Stimulated activated memory B cell treated with anti-CD40 and anti-IgM and Interleukin-4, amounts not matched to agents 10 μg/mL and 1 μg/mL and 100 μg/mL, for 72 hours (primary cell): ENCODE measurements at regions not wholly inside any gene's neighbourhood (a gene's known extent, or its start where the extent isn't known, plus 50 kb on each side); places are given as distances from the start of the nearest gene placed in this dataset.
"Not testable (repeated sequence)": the region's sequence is repeated elsewhere in the genome, so short reads cannot be mapped to it uniquely, and the experiment has no call there.

Experiments
- ATAC-seq: fragments of 150-1000 bp; cut with Tn5 transposase; 2 replicates; pipeline ENCODE4 v1.10.0; 2021
- H3K27ac Mint-ChIP-seq: one replicate; pipeline ENCODE4 v1.8.0; 2022; ENCODE audit warnings: mild to moderate bottlenecking, mixed read lengths
- H3K27me3 Mint-ChIP-seq: one replicate; pipeline ENCODE4 v1.8.0; 2022; ENCODE audit warnings: mixed read lengths
- H3K36me3 Mint-ChIP-seq: one replicate; pipeline ENCODE4 v1.8.0; 2022; ENCODE audit warnings: mixed read lengths
- H3K4me1 Mint-ChIP-seq: one replicate; pipeline ENCODE4 v1.8.0; 2022; ENCODE audit warnings: mixed read lengths
- H3K4me3 Mint-ChIP-seq: one replicate; pipeline ENCODE4 v1.8.0; 2022; ENCODE audit warnings: mild to moderate bottlenecking, moderate library complexity, mixed read lengths
- H3K9me3 Mint-ChIP-seq: one replicate; pipeline ENCODE4 v1.8.0; 2022; ENCODE audit warnings: mixed read lengths

- H3K36me3 Mint-ChIP-seq = no peaks in the 10 kb centered on the region
- ATAC-seq = no peak
- H3K27me3 Mint-ChIP-seq = no peaks in the 10 kb centered on the region
- no peaks in the 10 kb centered on the region for H3K4me1 Mint-ChIP-seq
- no peak overlapping the region for H3K27ac Mint-ChIP-seq
- peaks cover 2% of the 10 kb centered on the region for H3K9me3 Mint-ChIP-seq
- H3K4me3 Mint-ChIP-seq = no peak overlapping the region
Observed at GRCh38 chr7:136441835-136442234, 426.6 kb upstream of the CHRM2 start.

DNA sequence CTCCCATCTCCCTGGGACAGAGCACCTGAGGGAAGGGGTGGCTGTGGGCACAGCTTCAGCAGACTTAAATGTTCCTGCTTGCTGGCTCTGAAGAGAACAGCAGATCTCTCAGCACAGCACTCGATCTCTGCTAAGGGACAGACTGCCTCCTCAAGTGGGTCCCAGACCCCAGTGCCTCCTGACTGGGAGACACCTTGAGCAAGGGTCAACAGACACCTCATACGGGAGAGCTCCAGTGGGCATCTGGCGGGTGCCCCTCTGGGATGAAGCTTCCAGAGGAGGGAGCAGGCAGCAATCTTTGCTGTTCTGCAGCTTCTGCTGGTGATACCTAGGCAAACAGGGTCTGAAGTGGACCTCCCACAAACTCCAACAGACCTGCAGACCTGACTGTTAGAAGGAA is 436.7 kb upstream of the CHRM2 start:
- ATAC-seq, H3K9me3 Mint-ChIP-seq, H3K27me3 Mint-ChIP-seq, H3K27ac Mint-ChIP-seq, H3K4me3 Mint-ChIP-seq, H3K4me1 Mint-ChIP-seq, H3K36me3 Mint-ChIP-seq: not testable (repeated sequence)

GRCh38 chr7:136424058-136424457 is 444.4 kb upstream of the CHRM2 start:
- Mint-ChIP-seq H3K4me3 (no peak overlapping the region), H3K27ac (no peak overlapping the region), H3K36me3 (no peaks in the 10 kb centered on the region), H3K27me3 (no peaks in the 10 kb centered on the region), H3K9me3 (peaks cover 10% of the 10 kb centered on the region), H3K4me1 (no peaks in the 10 kb centered on the region)
- no peak for ATAC-seq

DNA sequence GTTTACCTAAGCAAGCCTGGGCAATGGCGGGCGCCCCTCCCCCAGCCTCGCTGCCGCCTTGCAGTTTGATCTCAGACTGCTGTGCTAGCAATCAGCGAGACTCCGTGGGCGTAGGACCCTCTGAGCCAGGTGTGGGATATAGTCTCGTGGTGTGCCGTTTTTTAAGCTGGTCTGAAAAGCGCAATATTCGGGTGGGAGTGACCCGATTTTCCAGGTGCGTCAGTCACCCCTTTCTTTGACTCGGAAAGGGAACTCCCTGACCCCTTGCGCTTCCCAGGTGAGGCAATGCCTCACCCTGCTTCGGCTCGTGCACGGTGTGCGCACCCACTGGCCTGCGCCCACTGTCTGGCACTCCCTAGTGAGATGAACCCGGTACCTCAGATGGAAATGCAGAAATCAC is 442.6 kb upstream of the MTPN start:
- H3K36me3 Mint-ChIP-seq, H3K27me3 Mint-ChIP-seq, H3K4me1 Mint-ChIP-seq, ATAC-seq, H3K27ac Mint-ChIP-seq, H3K4me3 Mint-ChIP-seq: not testable (repeated sequence)
- peaks cover 10% of the 10 kb centered on the region for H3K9me3 Mint-ChIP-seq

- Mint-ChIP-seq H3K9me3 (no peaks in the 10 kb centered on the region), H3K27me3 (no peaks in the 10 kb centered on the region), H3K36me3 (no peaks in the 10 kb centered on the region), H3K4me3 (no peak overlapping the region), H3K4me1 (no peaks in the 10 kb centered on the region), H3K27ac (no peak overlapping the region)
- no peak for ATAC-seq
Observed at GRCh38 chr7:136412952-136413351, 435.8 kb upstream of the MTPN start.

- H3K27ac Mint-ChIP-seq = no peak overlapping the region
- no peaks in the 10 kb centered on the region for H3K27me3 Mint-ChIP-seq
- no peak overlapping the region for H3K4me3 Mint-ChIP-seq
- ATAC-seq = peak; percentile 67
- H3K4me1 Mint-ChIP-seq = peaks cover 12% of the 10 kb centered on the region
- H3K36me3 Mint-ChIP-seq = no peaks in the 10 kb centered on the region
- no peaks in the 10 kb centered on the region for H3K9me3 Mint-ChIP-seq
Observed at GRCh38 chr7:136405931-136406777, 429.0 kb upstream of the MTPN start.

GRCh38 chr7:136403591-136403990 is 426.4 kb upstream of the MTPN start:
- Mint-ChIP-seq H3K27ac (no peak overlapping the region), H3K27me3 (no peaks in the 10 kb centered on the region), H3K4me1 (peaks cover 12% of the 10 kb centered on the region), H3K9me3 (no peaks in the 10 kb centered on the region), H3K4me3 (no peak overlapping the region), H3K36me3 (no peaks in the 10 kb centered on the region)
- no peak for ATAC-seq

GRCh38 chr7:136400877-136401276 is 423.7 kb upstream of the MTPN start:
- H3K9me3 Mint-ChIP-seq = peaks cover 1% of the 10 kb centered on the region
- no peaks in the 10 kb centered on the region for H3K27me3 Mint-ChIP-seq
- H3K36me3 Mint-ChIP-seq = no peaks in the 10 kb centered on the region
- peaks cover 5% of the 10 kb centered on the region for H3K4me1 Mint-ChIP-seq
- no peak for ATAC-seq
- no peak overlapping the region for H3K27ac Mint-ChIP-seq
- no peak overlapping the region for H3K4me3 Mint-ChIP-seq

DNA sequence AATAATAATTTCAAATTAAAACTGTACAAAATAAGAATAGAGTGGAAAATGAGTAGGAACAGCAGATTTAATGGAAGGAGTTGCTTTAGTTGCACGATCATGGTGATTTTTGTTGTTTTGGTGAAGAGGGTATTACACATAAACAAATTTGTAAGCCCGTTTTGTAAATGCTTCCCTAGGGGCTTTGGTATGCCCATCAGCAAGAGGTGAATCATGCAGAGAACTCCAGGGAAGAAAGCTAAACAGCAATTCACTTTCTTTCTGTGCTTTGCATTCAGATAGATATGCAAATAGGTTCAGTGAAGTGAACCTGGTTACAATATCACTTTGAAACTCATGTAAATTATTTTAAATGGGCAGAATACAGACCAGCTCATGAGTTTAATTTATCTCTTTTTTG is 422.2 kb upstream of the MTPN start:
- H3K4me3 Mint-ChIP-seq = no peak overlapping the region
- peaks cover 3% of the 10 kb centered on the region for H3K9me3 Mint-ChIP-seq
- no peak for ATAC-seq
- H3K27me3 Mint-ChIP-seq = no peaks in the 10 kb centered on the region
- H3K36me3 Mint-ChIP-seq = no peaks in the 10 kb centered on the region
- H3K27ac Mint-ChIP-seq = no peak overlapping the region
- no peaks in the 10 kb centered on the region for H3K4me1 Mint-ChIP-seq

GRCh38 chr7:136392856-136393255 is 415.7 kb upstream of the MTPN start:
- ATAC-seq = no peak
- Mint-ChIP-seq H3K27ac (no peak overlapping the region), H3K9me3 (peaks cover 3% of the 10 kb centered on the region), H3K4me3 (no peak overlapping the region), H3K4me1 (no peaks in the 10 kb centered on the region), H3K27me3 (no peaks in the 10 kb centered on the region), H3K36me3 (no peaks in the 10 kb centered on the region)

DNA sequence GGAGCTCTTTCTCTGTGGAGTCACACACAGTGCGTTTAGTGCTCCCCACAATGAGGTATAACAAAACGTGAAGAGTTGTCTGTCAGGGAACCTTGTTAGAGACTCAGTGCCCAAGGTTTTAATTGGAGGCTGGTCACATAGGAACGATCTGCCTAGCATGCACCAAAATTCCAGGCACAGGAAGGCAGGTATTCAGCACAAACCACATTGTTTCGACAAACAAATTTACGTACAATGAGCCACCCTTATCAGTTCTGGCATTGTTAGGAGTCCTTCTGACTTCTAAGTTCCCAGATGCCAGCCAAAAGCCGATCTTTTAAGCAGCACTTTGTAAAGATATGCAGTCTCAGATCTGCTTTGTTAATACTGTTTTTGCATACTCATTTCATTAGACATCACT is 414.2 kb upstream of the MTPN start:
- H3K4me1 Mint-ChIP-seq = no peaks in the 10 kb centered on the region

GRCh38 chr7:136389933-136390332 is 412.8 kb upstream of the MTPN start:
- H3K36me3 Mint-ChIP-seq = no peaks in the 10 kb centered on the region
- H3K4me1 Mint-ChIP-seq = no peaks in the 10 kb centered on the region
- no peaks in the 10 kb centered on the region for H3K9me3 Mint-ChIP-seq
- H3K27me3 Mint-ChIP-seq = no peaks in the 10 kb centered on the region
- ATAC-seq = no peak
- no peak overlapping the region for H3K4me3 Mint-ChIP-seq
- no peak overlapping the region for H3K27ac Mint-ChIP-seq

More for the DNA sequence above, 414.2 kb upstream of the MTPN start:
- no peak overlapping the region for H3K4me3 Mint-ChIP-seq
- peaks cover 3% of the 10 kb centered on the region for H3K9me3 Mint-ChIP-seq
- H3K36me3 Mint-ChIP-seq = no peaks in the 10 kb centered on the region
- ATAC-seq = no peak
- no peak overlapping the region for H3K27ac Mint-ChIP-seq
- H3K27me3 Mint-ChIP-seq = no peaks in the 10 kb centered on the region

- H3K27me3 Mint-ChIP-seq = no peaks in the 10 kb centered on the region
- ATAC-seq = no peak
- H3K4me1 Mint-ChIP-seq = no peaks in the 10 kb centered on the region
- no peak overlapping the region for H3K27ac Mint-ChIP-seq
- no peaks in the 10 kb centered on the region for H3K36me3 Mint-ChIP-seq
- H3K9me3 Mint-ChIP-seq = no peaks in the 10 kb centered on the region
- no peak overlapping the region for H3K4me3 Mint-ChIP-seq
Observed at GRCh38 chr7:136386876-136387275, 409.7 kb upstream of the MTPN start.

GRCh38 chr7:136371409-136371808 is 394.2 kb upstream of the MTPN start:
- H3K9me3 Mint-ChIP-seq, H3K27ac Mint-ChIP-seq, H3K4me1 Mint-ChIP-seq, H3K36me3 Mint-ChIP-seq, H3K27me3 Mint-ChIP-seq, ATAC-seq, H3K4me3 Mint-ChIP-seq: not testable (repeated sequence)

DNA sequence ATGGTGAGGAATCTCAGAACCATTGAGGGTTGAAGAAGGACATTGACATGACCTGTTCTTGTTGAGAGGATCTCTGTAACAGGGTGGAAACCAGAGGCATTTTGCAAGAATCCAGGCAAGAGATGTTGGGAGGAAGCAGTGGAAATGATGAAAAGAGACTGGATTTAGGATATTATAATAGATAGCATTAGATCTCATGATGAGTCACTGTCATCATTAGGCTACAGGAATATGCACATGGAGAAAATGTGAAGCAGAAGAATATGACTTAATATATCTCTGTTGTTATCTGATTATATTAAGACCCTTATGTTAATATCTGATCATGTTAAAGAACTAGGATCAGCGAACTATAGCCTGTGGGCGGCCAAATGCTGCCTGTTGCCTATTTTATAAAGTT is 393.0 kb upstream of the MTPN start:
- H3K36me3 Mint-ChIP-seq = no peaks in the 10 kb centered on the region
- H3K9me3 Mint-ChIP-seq = no peaks in the 10 kb centered on the region
- no peak overlapping the region for H3K27ac Mint-ChIP-seq
- H3K4me3 Mint-ChIP-seq = no peak overlapping the region
- no peaks in the 10 kb centered on the region for H3K27me3 Mint-ChIP-seq
- ATAC-seq = no peak
- H3K4me1 Mint-ChIP-seq = no peaks in the 10 kb centered on the region

- Mint-ChIP-seq H3K4me1 (no peaks in the 10 kb centered on the region), H3K36me3 (no peaks in the 10 kb centered on the region), H3K27me3 (no peaks in the 10 kb centered on the region), H3K27ac (no peak overlapping the region), H3K4me3 (no peak overlapping the region), H3K9me3 (no peaks in the 10 kb centered on the region)
- no peak for ATAC-seq
Observed at GRCh38 chr7:136369225-136369624, 392.1 kb upstream of the MTPN start.
